ENCODE measurements at regions not wholly inside any gene's neighbourhood (a gene's known extent, or its start where the extent isn't known, plus 50 kb on each side); places are given as distances from the start of the nearest gene placed in this dataset.

DNA sequence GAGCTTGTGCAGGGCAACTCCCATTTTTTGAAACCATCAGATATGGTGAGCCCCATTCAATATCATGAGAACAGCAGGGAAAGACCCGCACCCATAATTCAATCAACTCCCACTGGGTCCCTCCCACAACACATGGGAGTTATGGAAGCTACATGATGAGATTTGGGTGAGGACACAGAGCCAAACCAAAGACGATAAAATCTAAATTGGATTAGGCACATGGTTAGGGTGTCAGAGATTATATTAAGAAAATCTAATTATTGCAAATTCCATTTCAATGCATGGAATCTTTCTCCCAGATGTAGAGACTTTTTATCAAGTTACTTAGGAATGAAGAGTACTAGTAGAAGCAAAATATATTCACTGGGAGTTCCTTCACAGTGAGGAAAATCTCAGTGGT is 324.9 kb downstream of the JRKL start:
- Histone ChIP-seq H3K4me3 (no peak overlapping the region), H3K9me3 (no peaks in the 10 kb centered on the region), H3K4me1 (no peaks in the 10 kb centered on the region), H3K27ac (no peak overlapping the region), H3K4me2 (no peak overlapping the region)
- ChIA-PET POLR2A (no interaction called here), CTCF (no interaction called here)
- no peak for ATAC-seq
- 7% methylated on average over 2 of the region's 2 CpGs for WGBS (ENCODE audit: missing lambda C conversion rate)
- TF ChIP-seq GATA3 (IDR thresholded peaks at IDR 0.05; ENCODE audit: borderline replicate concordance) (no peak), RNF2 (IDR thresholded peaks at IDR 0.05; ENCODE audit: borderline replicate concordance, low read depth) (no peak), JUNB (IDR thresholded peaks at IDR 0.05) (no peak), RARB (CRISPR knock-in tag; IDR thresholded peaks at IDR 0.05) (no peak), HOXA7 (CRISPR knock-in tag; IDR thresholded peaks at IDR 0.05) (no peak), EHMT2 (IDR thresholded peaks at IDR 0.05; ENCODE audit: low read depth) (no peak), HEYL (CRISPR knock-in tag; IDR thresholded peaks at IDR 0.05) (no peak), ZNF302 (CRISPR knock-in tag; IDR thresholded peaks at IDR 0.05) (no peak), ESRRA (IDR thresholded peaks at IDR 0.05; ENCODE audit: borderline replicate concordance, low read length) (no peak)
- TF ChIP-seq, protein P1, sequence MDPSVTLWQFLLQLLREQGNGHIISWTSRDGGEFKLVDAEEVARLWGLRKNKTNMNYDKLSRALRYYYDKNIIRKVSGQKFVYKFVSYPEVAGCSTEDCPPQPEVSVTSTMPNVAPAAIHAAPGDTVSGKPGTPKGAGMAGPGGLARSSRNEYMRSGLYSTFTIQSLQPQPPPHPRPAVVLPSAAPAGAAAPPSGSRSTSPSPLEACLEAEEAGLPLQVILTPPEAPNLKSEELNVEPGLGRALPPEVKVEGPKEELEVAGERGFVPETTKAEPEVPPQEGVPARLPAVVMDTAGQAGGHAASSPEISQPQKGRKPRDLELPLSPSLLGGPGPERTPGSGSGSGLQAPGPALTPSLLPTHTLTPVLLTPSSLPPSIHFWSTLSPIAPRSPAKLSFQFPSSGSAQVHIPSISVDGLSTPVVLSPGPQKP (IDR thresholded peaks at IDR 0.05; ENCODE audit: low read depth, low read length): no peak
- TF ChIP-seq, protein P2, sequence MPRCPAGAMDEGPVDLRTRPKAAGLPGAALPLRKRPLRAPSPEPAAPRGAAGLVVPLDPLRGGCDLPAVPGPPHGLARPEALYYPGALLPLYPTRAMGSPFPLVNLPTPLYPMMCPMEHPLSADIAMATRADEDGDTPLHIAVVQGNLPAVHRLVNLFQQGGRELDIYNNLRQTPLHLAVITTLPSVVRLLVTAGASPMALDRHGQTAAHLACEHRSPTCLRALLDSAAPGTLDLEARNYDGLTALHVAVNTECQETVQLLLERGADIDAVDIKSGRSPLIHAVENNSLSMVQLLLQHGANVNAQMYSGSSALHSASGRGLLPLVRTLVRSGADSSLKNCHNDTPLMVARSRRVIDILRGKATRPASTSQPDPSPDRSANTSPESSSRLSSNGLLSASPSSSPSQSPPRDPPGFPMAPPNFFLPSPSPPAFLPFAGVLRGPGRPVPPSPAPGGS (IDR thresholded peaks at IDR 0.05): no peak
- TF ChIP-seq, protein P3, sequence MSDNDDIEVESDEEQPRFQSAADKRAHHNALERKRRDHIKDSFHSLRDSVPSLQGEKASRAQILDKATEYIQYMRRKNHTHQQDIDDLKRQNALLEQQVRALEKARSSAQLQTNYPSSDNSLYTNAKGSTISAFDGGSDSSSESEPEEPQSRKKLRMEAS (IDR thresholded peaks at IDR 0.05): no peak
- no peak for FAIRE-seq
- DNase-seq (ENCODE audit: low read depth in 1 of 2, low spot score in 1 of 2): no peak

DNA sequence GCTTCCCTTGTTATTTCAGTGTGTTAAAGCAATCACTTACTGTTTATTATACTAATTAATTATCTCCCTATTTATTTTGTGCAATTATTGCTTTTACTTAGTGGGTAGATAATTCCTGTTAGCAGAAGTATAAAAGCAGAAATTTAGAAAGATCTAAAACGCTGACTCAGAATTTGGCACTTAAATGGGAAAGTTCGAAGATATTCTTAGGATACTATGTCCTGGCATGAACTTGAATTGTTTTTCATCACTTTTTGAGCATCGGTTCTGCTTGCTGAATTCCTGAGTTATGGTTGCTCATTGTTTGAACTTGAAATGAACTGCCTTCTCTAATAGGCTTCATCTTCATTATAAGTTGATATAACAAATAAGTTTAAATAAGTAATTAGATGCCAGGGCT is 325.4 kb downstream of the JRKL start:
- H3K4me3 ChIP-seq: no peak overlapping the region
- CTCF ChIA-PET: no interaction called here
- DNase-seq (ENCODE audit: low read depth in 1 of 2, low spot score in 1 of 2) (no peak), ATAC-seq (no peak), FAIRE-seq (no peak)
- no peaks in the 10 kb centered on the region for H3K4me1 ChIP-seq
- POLR2A ChIA-PET: no interaction called here
- TF ChIP-seq MAZ (IDR thresholded peaks at IDR 0.05; ENCODE audit: borderline replicate concordance, low read depth, low read length) (no peak), MAFK (IDR thresholded peaks at IDR 0.05; ENCODE audit: partially characterized antibody) (peak; percentile 10)
- H3K9me3 ChIP-seq: no peaks in the 10 kb centered on the region
- H3K27ac ChIP-seq: no peak overlapping the region
- 1% methylated on average over 3 of the region's 3 CpGs for WGBS (ENCODE audit: missing lambda C conversion rate)
- no peak overlapping the region for H3K4me2 ChIP-seq

DNA sequence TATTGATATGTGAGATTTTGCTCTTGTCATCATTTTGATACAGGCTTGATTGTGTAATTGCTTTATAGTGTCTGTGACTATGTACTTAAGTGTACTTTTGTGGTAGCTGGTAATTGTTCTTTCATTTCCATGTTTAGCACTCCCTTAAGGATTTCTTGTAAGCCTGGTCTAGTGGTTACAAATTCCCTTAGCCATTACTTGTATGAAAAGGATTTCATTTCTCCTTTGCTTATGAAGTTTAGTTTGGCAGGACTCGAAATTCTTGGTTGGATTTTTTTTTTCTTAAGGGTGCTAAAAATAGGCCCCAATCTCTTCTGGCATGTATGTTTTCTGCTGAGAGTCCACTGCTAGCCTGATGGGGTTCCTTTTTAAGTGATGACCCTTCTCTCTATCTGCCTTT is 346.8 kb downstream of the JRKL start:
- FAIRE-seq (no peak), DNase-seq (ENCODE audit: low read depth in 1 of 2, low spot score in 1 of 2) (no peak), ATAC-seq (no peak)
- Histone ChIP-seq H3K9me3 (no peaks in the 10 kb centered on the region), H3K4me2 (no peak overlapping the region), H3K4me3 (no peak overlapping the region), H3K27ac (no peak overlapping the region), H3K4me1 (no peaks in the 10 kb centered on the region)
- CTCF ChIA-PET: no interaction called here
- POLR2A ChIA-PET: no interaction called here
- WGBS (ENCODE audit: missing lambda C conversion rate): 5% methylated on average over 1 of the region's 1 CpG
- no peak for TF ChIP-seq HOXB13 (CRISPR knock-in tag; IDR thresholded peaks at IDR 0.05; ENCODE audit: low read depth)
- no peak for TF ChIP-seq ZFP36 (IDR thresholded peaks at IDR 0.05; ENCODE audit: borderline replicate concordance, partially characterized antibody)
- no peak for TF ChIP-seq NPAS2 (CRISPR knock-in tag; IDR thresholded peaks at IDR 0.05; ENCODE audit: borderline replicate concordance)
- no peak for TF ChIP-seq JUN (IDR thresholded peaks at IDR 0.05)
- TF ChIP-seq, protein P4, sequence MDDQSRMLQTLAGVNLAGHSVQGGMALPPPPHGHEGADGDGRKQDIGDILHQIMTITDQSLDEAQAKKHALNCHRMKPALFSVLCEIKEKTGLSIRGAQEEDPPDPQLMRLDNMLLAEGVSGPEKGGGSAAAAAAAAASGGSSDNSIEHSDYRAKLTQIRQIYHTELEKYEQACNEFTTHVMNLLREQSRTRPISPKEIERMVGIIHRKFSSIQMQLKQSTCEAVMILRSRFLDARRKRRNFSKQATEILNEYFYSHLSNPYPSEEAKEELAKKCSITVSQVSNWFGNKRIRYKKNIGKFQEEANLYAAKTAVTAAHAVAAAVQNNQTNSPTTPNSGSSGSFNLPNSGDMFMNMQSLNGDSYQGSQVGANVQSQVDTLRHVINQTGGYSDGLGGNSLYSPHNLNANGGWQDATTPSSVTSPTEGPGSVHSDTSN (IDR thresholded peaks at IDR 0.05): no peak
- TF ChIP-seq, protein P3 (IDR thresholded peaks at IDR 0.05): no peak
- no peak for TF ChIP-seq JUNB (IDR thresholded peaks at IDR 0.05)
- no peak for TF ChIP-seq CEBPB (IDR thresholded peaks at IDR 0.05)
- TF ChIP-seq RAD21 (conservative IDR thresholded peaks at IDR 0.05 in 1 of 2, IDR thresholded peaks at IDR 0.05 in 1 of 2): no peak
- TF ChIP-seq, protein P5, sequence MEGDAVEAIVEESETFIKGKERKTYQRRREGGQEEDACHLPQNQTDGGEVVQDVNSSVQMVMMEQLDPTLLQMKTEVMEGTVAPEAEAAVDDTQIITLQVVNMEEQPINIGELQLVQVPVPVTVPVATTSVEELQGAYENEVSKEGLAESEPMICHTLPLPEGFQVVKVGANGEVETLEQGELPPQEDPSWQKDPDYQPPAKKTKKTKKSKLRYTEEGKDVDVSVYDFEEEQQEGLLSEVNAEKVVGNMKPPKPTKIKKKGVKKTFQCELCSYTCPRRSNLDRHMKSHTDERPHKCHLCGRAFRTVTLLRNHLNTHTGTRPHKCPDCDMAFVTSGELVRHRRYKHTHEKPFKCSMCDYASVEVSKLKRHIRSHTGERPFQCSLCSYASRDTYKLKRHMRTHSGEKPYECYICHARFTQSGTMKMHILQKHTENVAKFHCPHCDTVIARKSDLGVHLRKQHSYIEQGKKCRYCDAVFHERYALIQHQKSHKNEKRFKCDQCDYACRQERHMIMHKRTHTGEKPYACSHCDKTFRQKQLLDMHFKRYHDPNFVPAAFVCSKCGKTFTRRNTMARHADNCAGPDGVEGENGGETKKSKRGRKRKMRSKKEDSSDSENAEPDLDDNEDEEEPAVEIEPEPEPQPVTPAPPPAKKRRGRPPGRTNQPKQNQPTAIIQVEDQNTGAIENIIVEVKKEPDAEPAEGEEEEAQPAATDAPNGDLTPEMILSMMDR (IDR thresholded peaks at IDR 0.05): no peak
- no peak for TF ChIP-seq CHD4 (IDR thresholded peaks at IDR 0.05; ENCODE audit: borderline replicate concordance)
- TF ChIP-seq EP300 (IDR thresholded peaks at IDR 0.05): no peak
- TF ChIP-seq KDM5A (IDR thresholded peaks at IDR 0.05): no peak

Measured in A549 (cell line).